K562 (cell line): ENCODE measurements at regions not wholly inside any gene's neighbourhood (a gene's known extent, or its start where the extent isn't known, plus 50 kb on each side); places are given as distances from the start of the nearest gene placed in this dataset.
A peak's percentile ranks its signal among the peaks of the same experiment; 100 is the strongest.

ENCODE experiments used
- ARID2 ChIP-seq: fragments of 450-650 bp; IDR thresholded peaks from 2 replicates; pipeline ENCODE4 v1.6.1; 2017; ENCODE audit warnings: antibody characterized with exemption, mild to moderate bottlenecking
- BCL6 ChIP-seq: fragments of 250-450 bp; sonication (Bioruptor Pico); IDR thresholded peaks from 2 replicates; pipeline ENCODE4 v1.4.0; 2020
- CC2D1A ChIP-seq: fragments of 450-650 bp; IDR thresholded peaks from 2 replicates; pipeline ENCODE4 v1.6.1; 2017; ENCODE audit warnings: mild to moderate bottlenecking
- CXXC5 ChIP-seq: fragments of 250-450 bp; sonication (Bioruptor Pico); IDR thresholded peaks from 2 replicates; pipeline ENCODE4 v1.8.0; 2022; ENCODE audit warnings: inconsistent platforms, mild to moderate bottlenecking, moderate library complexity
- FOXM1 ChIP-seq, 2 experiments: fragments of 450-650 bp in 1 of 2; sonication (generic) in 1 of 2; formaldehyde crosslinking in 1 of 2; IDR thresholded peaks; 2 replicates each; pipeline versions ENCODE4 v1.6.1 to v1.9.0; 2017 to 2022; ENCODE audit warnings: low read depth in 2 of 2, mild to moderate bottlenecking in 2 of 2, missing genetic modification reagents in 1 of 2, moderate library complexity in 1 of 2
- FOXP1 ChIP-seq: sonication (generic); formaldehyde crosslinking; IDR thresholded peaks from 2 replicates; pipeline ENCODE4 v1.8.0; 2022; ENCODE audit warnings: mild to moderate bottlenecking, missing genetic modification reagents
- HNRNPL ChIP-seq: fragments of 200-400 bp; formaldehyde crosslinking; IDR thresholded peaks from 2 replicates; pipeline ENCODE4 v1.6.1; 2017; ENCODE audit warnings: low read depth, mild to moderate bottlenecking, low read length
- IRF1 ChIP-seq: sonication (generic); formaldehyde crosslinking; IDR thresholded peaks from 2 replicates; pipeline ENCODE4 v1.8.0; 2022; ENCODE audit warnings: missing genetic modification reagents, mild to moderate bottlenecking, borderline replicate concordance
- KDM1A ChIP-seq, 2 experiments: fragments of 450-650 bp; IDR thresholded peaks; 2 replicates each; pipeline ENCODE4 v1.6.1; 2016; ENCODE audit warnings: mild to moderate bottlenecking in 2 of 2
- MTF1 ChIP-seq: fragments of 250-450 bp; sonication (Bioruptor Pico); IDR thresholded peaks from 2 replicates; pipeline ENCODE4 v1.9.0; 2021; ENCODE audit warnings: moderate library complexity, mild to moderate bottlenecking, inconsistent platforms, borderline replicate concordance
- MYC ChIP-seq, 2 experiments: fragments of 250-450 bp in 1 of 2; sonication (Bioruptor Pico) in 1 of 2; IDR thresholded peaks; 2 replicates each; pipeline versions ENCODE4 v1.5.1 to v1.6.1; 2012 to 2021; ENCODE audit warnings: low read depth in 2 of 2, borderline replicate concordance in 1 of 2, improper control_type of control experiment in 1 of 2, low read length in 1 of 2, mild to moderate bottlenecking in 1 of 2, moderate library complexity in 1 of 2
- NFXL1 ChIP-seq: fragments of 450-650 bp; formaldehyde crosslinking; IDR thresholded peaks from 2 replicates; pipeline ENCODE4 v1.4.0; 2021; ENCODE audit warnings: mild to moderate bottlenecking
- PHF21A ChIP-seq: fragments of 450-650 bp; IDR thresholded peaks from 2 replicates; pipeline ENCODE4 v1.6.1; 2017; ENCODE audit warnings: low read depth, borderline replicate concordance
- PKNOX1 ChIP-seq: fragments of 450-650 bp; IDR thresholded peaks from 2 replicates; pipeline ENCODE4 v1.6.1; 2016
- POLR3G ChIP-seq: IDR thresholded peaks from 2 replicates; pipeline ENCODE4 v1.6.1; 2011; ENCODE audit not compliant: insufficient read length, insufficient replicate concordance; ENCODE audit errors: extremely low read depth
- STAT5A ChIP-seq: IDR thresholded peaks from 2 replicates; pipeline ENCODE4 v1.6.1; 2012; ENCODE audit warnings: low read length, inconsistent platforms, borderline replicate concordance
- TEAD2 ChIP-seq: fragments of 450-650 bp; IDR thresholded peaks from 2 replicates; pipeline ENCODE4 v1.6.1; 2016; ENCODE audit warnings: missing genetic modification characterization, control low read depth, missing compliant biosample characterization
- ZNF143 ChIP-seq: sonication (generic); formaldehyde crosslinking; IDR thresholded peaks from 2 replicates; pipeline ENCODE4 v1.9.0; 2022; ENCODE audit warnings: mild to moderate bottlenecking, missing genetic modification reagents
- ZNF644 ChIP-seq: fragments of 200-800 bp; sonication (Bioruptor generic); IDR thresholded peaks from 2 replicates; pipeline ENCODE4 v1.6.1; 2016; ENCODE audit warnings: low read depth, missing genetic modification characterization, missing compliant biosample characterization
- TF ChIP-seq, protein P1 (sequence below): fragments of 450-650 bp; formaldehyde crosslinking; IDR thresholded peaks from 2 replicates; pipeline ENCODE4 v1.4.0; 2020; ENCODE audit warnings: mild to moderate bottlenecking, moderate library complexity
- TF ChIP-seq, protein P2 (sequence below): fragments of 450-650 bp; conservative IDR thresholded peaks from 2 replicates; pipeline ENCODE4 v1.6.1; 2016; ENCODE audit warnings: missing genetic modification characterization, low read depth, mild to moderate bottlenecking, missing compliant biosample characterization, moderate library complexity

GRCh38 chr7:106978425-106979420 is 65.8 kb upstream of the PRKAR2B start (continued):
- TF ChIP-seq, protein P1, sequence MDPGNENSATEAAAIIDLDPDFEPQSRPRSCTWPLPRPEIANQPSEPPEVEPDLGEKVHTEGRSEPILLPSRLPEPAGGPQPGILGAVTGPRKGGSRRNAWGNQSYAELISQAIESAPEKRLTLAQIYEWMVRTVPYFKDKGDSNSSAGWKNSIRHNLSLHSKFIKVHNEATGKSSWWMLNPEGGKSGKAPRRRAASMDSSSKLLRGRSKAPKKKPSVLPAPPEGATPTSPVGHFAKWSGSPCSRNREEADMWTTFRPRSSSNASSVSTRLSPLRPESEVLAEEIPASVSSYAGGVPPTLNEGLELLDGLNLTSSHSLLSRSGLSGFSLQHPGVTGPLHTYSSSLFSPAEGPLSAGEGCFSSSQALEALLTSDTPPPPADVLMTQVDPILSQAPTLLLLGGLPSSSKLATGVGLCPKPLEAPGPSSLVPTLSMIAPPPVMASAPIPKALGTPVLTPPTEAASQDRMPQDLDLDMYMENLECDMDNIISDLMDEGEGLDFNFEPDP (CRISPR knock-in tag): no peak
- TF ChIP-seq PKNOX1: peak; percentile 68
- TF ChIP-seq HNRNPL: no peak
- no peak for TF ChIP-seq ZNF644 (tag)
- peak; percentile 96 for TF ChIP-seq FOXM1 (IDR thresholded peaks at IDR 0.05; ENCODE audit: low read depth)
- no peak for TF ChIP-seq FOXM1 (CRISPR knock-in tag; IDR thresholded peaks at IDR 0.05; ENCODE audit: low read depth)
- peak; percentile 52 for TF ChIP-seq MYC (IDR thresholded peaks at IDR 0.05; ENCODE audit: low read depth, low read length)
- TF ChIP-seq MYC (CRISPR knock-in tag; IDR thresholded peaks at IDR 0.05; ENCODE audit: borderline replicate concordance, low read depth): no peak
- TF ChIP-seq MTF1 (CRISPR knock-in tag): no peak
- TF ChIP-seq ARID2: peak; percentile 72; the same call in 1 of the 2 replicates
- TF ChIP-seq NFXL1 (CRISPR knock-in tag): no peak
- peak; percentile 97 for TF ChIP-seq CC2D1A
- peak; percentile 95 to 96 for TF ChIP-seq KDM1A (IDR thresholded peaks at IDR 0.05)
- TF ChIP-seq POLR3G: no peak
- 0 out of 2 replicates have a peak, but pooled peaks have one; percentile 23 for TF ChIP-seq TEAD2 (tag)
- TF ChIP-seq, protein P2, sequence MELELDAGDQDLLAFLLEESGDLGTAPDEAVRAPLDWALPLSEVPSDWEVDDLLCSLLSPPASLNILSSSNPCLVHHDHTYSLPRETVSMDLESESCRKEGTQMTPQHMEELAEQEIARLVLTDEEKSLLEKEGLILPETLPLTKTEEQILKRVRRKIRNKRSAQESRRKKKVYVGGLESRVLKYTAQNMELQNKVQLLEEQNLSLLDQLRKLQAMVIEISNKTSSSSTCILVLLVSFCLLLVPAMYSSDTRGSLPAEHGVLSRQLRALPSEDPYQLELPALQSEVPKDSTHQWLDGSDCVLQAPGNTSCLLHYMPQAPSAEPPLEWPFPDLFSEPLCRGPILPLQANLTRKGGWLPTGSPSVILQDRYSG (tag): 0 out of 2 replicates have a peak, but pooled peaks have one; percentile 59
- peak; percentile 53 for TF ChIP-seq CXXC5 (CRISPR knock-in tag)
- TF ChIP-seq FOXP1: peak; percentile 92
- no peak for TF ChIP-seq ZNF143 (CRISPR knock-in tag)
- TF ChIP-seq BCL6 (CRISPR knock-in tag): no peak
- TF ChIP-seq STAT5A: peak; percentile 95
- no peak for TF ChIP-seq IRF1 (CRISPR knock-in tag)
- TF ChIP-seq PHF21A: no peak
